Gastrocnemius medialis (tissue), 4 donors: ENCODE measurements at regions not wholly inside any gene's neighbourhood (a gene's known extent, or its start where the extent isn't known, plus 50 kb on each side); places are given as distances from the start of the nearest gene placed in this dataset.

ENCODE experiments used
- ATAC-seq, 2 donors: fragments of 150-250 bp; one replicate each; pipeline ENCODE4 v1.9.1; 2016
- DNase-seq, 2 donors: peaks; one replicate each; pipeline ENCODE4 v3.0.0-alpha.2; 2019
- H3K27ac ChIP-seq, 4 donors: fragments of 200-600 bp; sonication (generic); 1 replicate in 1 of 4; 2 replicates in 3 of 4; pipeline ENCODE4 v1.5.1; 2016 to 2018; ENCODE audit warnings: mild to moderate bottlenecking in 2 of 4, moderate library complexity in 1 of 4
- H3K27me3 ChIP-seq, 3 donors: fragments of 200-600 bp; sonication (generic) in 2 of 3; 1 replicate in 1 of 3; 2 replicates in 2 of 3; pipeline versions ENCODE4 v1.5.1 to v1.6.0; 2016 to 2019; ENCODE audit warnings: mild to moderate bottlenecking in 1 of 3, moderate library complexity in 1 of 3
- H3K36me3 ChIP-seq, 2 donors: fragments of 200-600 bp; sonication (generic) in 1 of 2; one replicate each; pipeline ENCODE4 v1.5.1; 2017 to 2018
- H3K4me1 ChIP-seq, 2 donors: fragments of 200-600 bp; sonication (generic) in 1 of 2; one replicate each; pipeline ENCODE4 v1.5.1; 2016 to 2017; ENCODE audit warnings: mild to moderate bottlenecking in 2 of 2
- H3K4me3 ChIP-seq, 4 donors: fragments of 200-600 bp; sonication (generic) in 3 of 4; 1 replicate in 1 of 4; 2 replicates in 3 of 4; pipeline ENCODE4 v1.5.1; 2016 to 2019; ENCODE audit warnings: mild to moderate bottlenecking in 2 of 4
- H3K9me3 ChIP-seq, 3 donors: fragments of 200-600 bp; sonication (generic) in 2 of 3; 1 replicate in 1 of 3; 2 replicates in 2 of 3; pipeline ENCODE4 v1.5.1; 2016 to 2019
- CTCF ChIP-seq, 5 experiments: fragments of 450-650 bp in 3 of 5; fragments of 200-600 bp in 2 of 5; sonication (generic) in 2 of 5; IDR thresholded peaks in 4 of 5; conservative IDR thresholded peaks in 1 of 5; 1 replicate in 4 of 5; 2 replicates in 1 of 5; pipeline ENCODE4 v1.5.1; 2016 to 2019; ENCODE audit warnings: antibody characterized with exemption in 5 of 5, mild to moderate bottlenecking in 3 of 5, moderate library complexity in 3 of 5
- POLR2A ChIP-seq, 2 donors: fragments of 450-650 bp; IDR thresholded peaks; one replicate each; pipeline ENCODE4 v1.6.1; 2017; ENCODE audit warnings: antibody characterized with exemption in 2 of 2, mild to moderate bottlenecking in 2 of 2, moderate library complexity in 2 of 2
- in situ Hi-C, 4 donors: fragments of 200-750 bp; cut with MboI; loops; one replicate each; pipeline versions ENCODE4 v1.15.0 to v1.8.0; 2017; ENCODE audit warnings: low sequenced_read_pairs in 4 of 4
- intact Hi-C: fragments of 100-400 bp; cut with DNase I; formaldehyde crosslinking; loops from one replicate; pipeline ENCODE4 v1.15.1; 2023; ENCODE audit warnings: low total_unique reads

DNA sequence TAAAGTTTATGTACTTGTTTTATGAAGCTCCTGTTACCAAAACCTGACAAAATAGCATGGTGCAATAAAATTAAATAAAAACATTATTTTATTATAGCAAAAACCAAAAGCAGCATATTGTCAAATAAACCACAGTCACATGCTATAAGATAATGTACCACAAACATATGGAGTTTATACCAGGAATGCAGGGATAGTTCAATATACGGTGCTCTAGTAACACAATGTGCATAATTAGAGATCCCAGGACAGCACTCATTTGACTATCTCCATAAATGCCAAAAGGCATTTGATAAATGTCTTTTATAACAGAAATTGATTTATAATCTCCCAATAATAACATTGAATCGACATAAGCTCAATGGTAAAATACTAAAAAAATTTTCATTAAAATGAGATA, 402.0 kb downstream of the RND3 start:
- Histone ChIP-seq H3K27ac (no peak overlapping the region), H3K4me3 (no peak overlapping the region), H3K9me3 (no peaks in the 10 kb centered on the region), H3K4me1 (peaks cover 0 to 8% of the 10 kb centered on the region in 2 donors), H3K36me3 (no peaks in the 10 kb centered on the region), H3K27me3 (no peaks in the 10 kb centered on the region)
- no peak for DNase-seq
- TF ChIP-seq POLR2A (IDR thresholded peaks at IDR 0.05) (no peak), CTCF (IDR thresholded peaks at IDR 0.05 in 4 of 5, conservative IDR thresholded peaks at IDR 0.05 in 1 of 5) (no peak)
- intact Hi-C loops = no loop called here
- ATAC-seq = no peak
- in situ Hi-C loops = no loop called here

- DNase-seq (no peak), ATAC-seq (no peak)
- no peaks in the 10 kb centered on the region for H3K9me3 ChIP-seq
- H3K27ac ChIP-seq = no peak overlapping the region
- peaks cover 0 to 12% of the 10 kb centered on the region in 2 donors for H3K4me1 ChIP-seq
- H3K36me3 ChIP-seq = no peaks in the 10 kb centered on the region
- TF ChIP-seq CTCF (IDR thresholded peaks at IDR 0.05 in 4 of 5, conservative IDR thresholded peaks at IDR 0.05 in 1 of 5) (no peak), POLR2A (IDR thresholded peaks at IDR 0.05) (no peak)
- intact Hi-C loops = no loop called here
- no peaks in the 10 kb centered on the region for H3K27me3 ChIP-seq
- in situ Hi-C loops = no loop called here
- no peak overlapping the region for H3K4me3 ChIP-seq
Measured at GRCh38 chr2:150081775-150082481, 405.5 kb downstream of the RND3 start.

GRCh38 chr2:150076281-150076680, 411.2 kb downstream of the RND3 start:
- in situ Hi-C loops = no loop called here
- Histone ChIP-seq H3K4me1 (peaks cover 0 to 4% of the 10 kb centered on the region in 2 donors), H3K27ac (no peak overlapping the region), H3K36me3 (no peaks in the 10 kb centered on the region), H3K4me3 (no peak overlapping the region), H3K9me3 (no peaks in the 10 kb centered on the region), H3K27me3 (no peaks in the 10 kb centered on the region)
- no peak for TF ChIP-seq CTCF (IDR thresholded peaks at IDR 0.05 in 4 of 5, conservative IDR thresholded peaks at IDR 0.05 in 1 of 5)
- no peak for TF ChIP-seq POLR2A (IDR thresholded peaks at IDR 0.05)
- DNase-seq = no peak
- intact Hi-C loops = no loop called here
- no peak for ATAC-seq

- no peaks in the 10 kb centered on the region for H3K27me3 ChIP-seq
- in situ Hi-C loops = no loop called here
- no peaks in the 10 kb centered on the region for H3K36me3 ChIP-seq
- H3K4me1 ChIP-seq = peaks cover 0 to 4% of the 10 kb centered on the region in 2 donors
- ATAC-seq = no peak
- H3K27ac ChIP-seq = no peak overlapping the region
- H3K4me3 ChIP-seq = no peak overlapping the region
- TF ChIP-seq CTCF (IDR thresholded peaks at IDR 0.05 in 4 of 5, conservative IDR thresholded peaks at IDR 0.05 in 1 of 5) (no peak), POLR2A (IDR thresholded peaks at IDR 0.05) (no peak)
- H3K9me3 ChIP-seq = no peaks in the 10 kb centered on the region
- intact Hi-C loops = no loop called here
- no peak for DNase-seq
Measured at GRCh38 chr2:150075831-150076230, 411.6 kb downstream of the RND3 start.

DNA sequence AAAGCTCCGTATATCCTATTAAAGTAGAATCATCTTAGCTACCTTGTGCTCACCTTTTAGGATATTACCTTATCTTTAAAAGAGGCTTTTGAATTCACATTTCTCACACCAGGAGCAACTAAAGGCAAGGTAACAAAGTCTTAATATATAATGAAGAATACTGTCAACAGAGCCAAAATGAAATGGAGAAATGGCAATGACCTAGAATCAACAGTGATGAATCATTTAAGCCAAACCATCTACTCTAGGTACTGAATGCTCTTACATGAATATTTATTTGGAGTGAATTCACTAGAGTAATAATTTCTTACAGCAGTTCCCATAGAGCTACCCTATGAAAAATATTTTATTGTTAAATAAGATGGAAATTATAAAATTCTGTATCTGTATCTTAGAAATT, 421.0 kb downstream of the RND3 start:
- no peak for DNase-seq
- Histone ChIP-seq H3K36me3 (no peaks in the 10 kb centered on the region), H3K27me3 (no peaks in the 10 kb centered on the region), H3K4me1 (peaks cover 0 to 5% of the 10 kb centered on the region in 2 donors), H3K27ac (no peak overlapping the region), H3K4me3 (no peak overlapping the region), H3K9me3 (no peaks in the 10 kb centered on the region)
- TF ChIP-seq CTCF (IDR thresholded peaks at IDR 0.05 in 4 of 5, conservative IDR thresholded peaks at IDR 0.05 in 1 of 5) = no peak
- no peak for TF ChIP-seq POLR2A (IDR thresholded peaks at IDR 0.05)
- intact Hi-C loops (no loop called here), in situ Hi-C loops (no loop called here)
- ATAC-seq = no peak
